ENCODE measurements at regions not wholly inside any gene's neighbourhood (a gene's known extent, or its start where the extent isn't known, plus 50 kb on each side); places are given as distances from the start of the nearest gene placed in this dataset.
"Not testable (repeated sequence)": the region's sequence is repeated elsewhere in the genome, so short reads cannot be mapped to it uniquely, and the experiment has no call there.

DNA sequence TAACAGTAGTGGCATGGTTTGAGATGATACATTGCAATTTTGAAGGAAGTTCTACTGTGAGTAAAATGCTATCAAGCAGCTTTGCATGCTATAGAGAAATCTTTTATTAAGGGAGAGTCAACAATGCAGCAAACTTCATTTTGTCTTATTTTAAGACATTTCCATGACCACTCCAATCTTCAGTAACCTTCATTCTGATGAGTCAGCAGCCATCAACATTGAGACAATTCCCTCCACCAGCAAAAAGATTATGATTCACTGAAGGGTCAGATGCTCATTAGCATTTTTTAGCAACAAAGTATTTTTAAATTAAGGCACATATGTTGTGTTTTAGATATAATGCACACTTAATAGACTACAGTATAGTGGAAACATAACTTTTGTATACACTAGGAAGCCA, 235.7 kb downstream of the DSC3 start:
- DNase-seq (ENCODE audit: low read depth) = no peak
- no peak overlapping the region for H3K4me3 ChIP-seq (ENCODE audit: low read depth, low read length)
- TF ChIP-seq, protein P1, sequence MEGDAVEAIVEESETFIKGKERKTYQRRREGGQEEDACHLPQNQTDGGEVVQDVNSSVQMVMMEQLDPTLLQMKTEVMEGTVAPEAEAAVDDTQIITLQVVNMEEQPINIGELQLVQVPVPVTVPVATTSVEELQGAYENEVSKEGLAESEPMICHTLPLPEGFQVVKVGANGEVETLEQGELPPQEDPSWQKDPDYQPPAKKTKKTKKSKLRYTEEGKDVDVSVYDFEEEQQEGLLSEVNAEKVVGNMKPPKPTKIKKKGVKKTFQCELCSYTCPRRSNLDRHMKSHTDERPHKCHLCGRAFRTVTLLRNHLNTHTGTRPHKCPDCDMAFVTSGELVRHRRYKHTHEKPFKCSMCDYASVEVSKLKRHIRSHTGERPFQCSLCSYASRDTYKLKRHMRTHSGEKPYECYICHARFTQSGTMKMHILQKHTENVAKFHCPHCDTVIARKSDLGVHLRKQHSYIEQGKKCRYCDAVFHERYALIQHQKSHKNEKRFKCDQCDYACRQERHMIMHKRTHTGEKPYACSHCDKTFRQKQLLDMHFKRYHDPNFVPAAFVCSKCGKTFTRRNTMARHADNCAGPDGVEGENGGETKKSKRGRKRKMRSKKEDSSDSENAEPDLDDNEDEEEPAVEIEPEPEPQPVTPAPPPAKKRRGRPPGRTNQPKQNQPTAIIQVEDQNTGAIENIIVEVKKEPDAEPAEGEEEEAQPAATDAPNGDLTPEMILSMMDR (conservative IDR thresholded peaks at IDR 0.05; ENCODE audit: low read depth, low read length) = no peak

DNA sequence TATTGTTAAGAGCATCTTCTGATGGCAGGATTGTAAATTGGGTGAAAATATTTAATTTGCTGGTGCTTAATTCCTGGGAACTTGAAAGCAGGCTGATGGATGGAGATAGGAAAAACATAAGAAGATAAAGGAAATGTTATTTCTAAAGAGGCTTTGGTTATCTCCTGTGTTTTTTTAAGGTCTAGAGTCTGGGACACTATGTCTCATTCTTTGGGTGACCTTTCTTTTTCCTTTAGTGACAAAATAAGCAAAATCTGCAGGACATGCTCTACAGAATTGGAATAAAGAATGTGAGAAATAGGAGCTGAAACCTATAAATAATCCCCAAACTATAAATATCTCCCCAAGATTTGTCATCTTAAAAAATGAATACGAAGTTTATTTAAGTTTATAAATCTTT, 241.7 kb downstream of the DSC3 start:
- DNase-seq (ENCODE audit: low read depth) = no peak
- H3K4me3 ChIP-seq (ENCODE audit: low read depth, low read length) = no peak overlapping the region
- TF ChIP-seq, protein P1 (conservative IDR thresholded peaks at IDR 0.05; ENCODE audit: low read depth, low read length) = no peak

DNA sequence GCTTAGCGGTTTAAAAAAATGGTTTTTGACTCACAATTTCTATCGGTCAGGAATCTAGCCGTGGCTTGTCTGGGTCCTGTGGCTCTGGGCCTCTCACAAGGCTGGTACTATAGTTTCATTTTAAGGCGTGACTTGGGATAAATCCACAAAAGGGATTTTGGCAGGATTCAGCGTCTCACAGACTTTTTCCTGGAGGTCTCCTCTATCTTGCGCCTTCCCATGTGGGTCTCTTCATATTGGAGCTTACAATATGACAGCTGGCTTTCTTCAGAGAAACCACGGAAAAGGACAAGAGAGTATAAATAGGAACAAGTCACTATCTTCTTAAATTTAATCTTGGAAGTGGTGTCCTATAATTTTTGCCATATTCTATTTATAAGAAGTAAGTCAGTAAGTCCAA, 250.5 kb downstream of the DSC3 start:
- TF ChIP-seq, protein P1 (conservative IDR thresholded peaks at IDR 0.05; ENCODE audit: low read depth, low read length) = no peak

DNA sequence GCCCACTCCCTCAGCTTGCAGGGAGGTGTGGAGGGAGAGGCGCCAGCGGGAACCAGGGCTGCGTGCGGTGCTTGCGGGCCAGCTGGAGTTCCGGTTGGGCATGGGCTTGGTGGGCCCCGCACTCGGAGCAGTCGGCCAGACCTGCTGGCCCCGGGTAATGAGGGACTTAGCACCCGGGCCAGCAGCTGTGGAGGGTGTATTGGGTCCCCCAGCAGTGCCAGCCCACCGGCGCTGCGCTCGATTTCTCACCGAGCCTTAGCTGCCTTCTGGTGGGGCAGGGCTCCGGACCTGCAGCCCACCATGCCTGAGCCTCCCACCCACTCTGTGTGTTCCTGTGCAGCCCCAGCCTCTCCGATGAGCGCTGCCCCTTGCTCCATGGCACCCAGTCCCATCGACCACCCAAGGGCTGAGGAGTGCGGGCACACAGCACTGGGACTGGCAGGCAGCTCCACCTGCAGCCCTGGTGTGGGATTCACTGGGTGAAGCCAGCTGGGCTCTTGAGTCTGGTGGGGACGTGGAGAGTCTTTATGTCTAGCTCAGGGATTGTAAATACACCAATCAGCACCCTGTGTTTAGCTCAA, 254.0 kb downstream of the DSC3 start:
- H3K4me3 ChIP-seq (ENCODE audit: low read depth, low read length); DNase-seq (ENCODE audit: low read depth): not testable (repeated sequence)

More for the DNA sequence above, 250.5 kb downstream of the DSC3 start:
- DNase-seq (ENCODE audit: low read depth) = no peak
- H3K4me3 ChIP-seq (ENCODE audit: low read depth, low read length) = no peak overlapping the region

DNA sequence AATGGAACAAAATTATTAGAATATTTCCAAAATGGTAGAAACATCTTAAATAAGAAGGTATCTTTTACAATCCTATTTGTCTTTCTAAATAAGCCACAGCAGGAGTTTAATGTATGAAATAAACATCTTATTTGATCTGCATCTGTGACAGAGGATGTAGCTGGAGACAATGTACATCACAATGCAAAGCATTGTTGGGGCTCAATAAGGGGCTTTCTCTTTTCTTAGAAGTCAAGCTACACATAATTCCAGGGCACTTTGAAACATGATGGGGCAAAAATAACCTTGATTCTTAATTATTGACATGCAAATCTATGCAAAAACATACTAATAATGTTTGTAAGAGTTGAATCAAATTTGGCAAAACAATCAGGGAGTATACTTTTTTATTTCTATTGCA, 255.1 kb downstream of the DSC3 start:
- H3K4me3 ChIP-seq (ENCODE audit: low read depth, low read length) = no peak overlapping the region
- TF ChIP-seq, protein P1 (conservative IDR thresholded peaks at IDR 0.05; ENCODE audit: low read depth, low read length) = no peak
- DNase-seq (ENCODE audit: low read depth) = no peak

DNA sequence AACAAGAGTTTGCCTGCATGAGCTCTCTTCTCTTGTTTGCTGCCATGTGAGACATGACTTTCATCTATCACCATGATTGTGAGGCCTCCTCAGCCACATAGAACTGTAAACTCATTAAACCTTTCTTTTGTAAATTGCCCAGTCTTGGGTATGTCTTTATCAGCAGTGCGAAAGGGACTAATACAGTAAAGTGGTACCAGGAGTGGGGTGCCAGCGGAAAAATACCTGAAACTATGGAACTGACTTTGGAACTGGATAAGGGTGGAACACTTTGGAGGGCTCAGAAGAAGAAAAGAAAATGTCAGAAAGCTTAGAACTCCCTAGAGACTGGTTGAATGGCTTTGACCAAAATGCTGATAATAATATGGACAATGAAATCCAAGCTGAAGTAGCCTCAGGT, 260.9 kb downstream of the DSC3 start:
- DNase-seq (ENCODE audit: low read depth) = no peak
- H3K4me3 ChIP-seq (ENCODE audit: low read depth, low read length) = no peak overlapping the region
- TF ChIP-seq, protein P1 (conservative IDR thresholded peaks at IDR 0.05; ENCODE audit: low read depth, low read length) = no peak

DNA sequence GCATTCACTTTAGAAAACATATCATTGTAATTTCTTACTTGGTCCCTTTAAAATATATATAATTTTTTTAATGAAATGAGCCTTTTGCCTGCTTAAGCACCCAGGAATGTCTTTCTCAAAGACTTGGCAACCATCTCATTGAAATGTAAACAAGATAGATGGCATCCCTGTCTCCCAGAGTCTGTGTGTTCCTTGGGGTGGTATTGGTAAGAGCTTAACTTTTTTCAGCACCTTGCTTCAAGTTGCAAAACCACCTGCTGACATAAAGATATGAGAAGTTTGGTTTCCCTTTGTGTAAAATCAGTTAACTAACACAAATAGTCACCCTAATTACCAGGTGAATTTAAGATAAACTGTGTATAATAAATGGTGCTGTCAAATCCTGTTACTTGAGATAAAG, 266.9 kb downstream of the DSC3 start:
- DNase-seq (ENCODE audit: low read depth) = no peak
- TF ChIP-seq, protein P1 (conservative IDR thresholded peaks at IDR 0.05; ENCODE audit: low read depth, low read length) = no peak
- no peak overlapping the region for H3K4me3 ChIP-seq (ENCODE audit: low read depth, low read length)

DNA sequence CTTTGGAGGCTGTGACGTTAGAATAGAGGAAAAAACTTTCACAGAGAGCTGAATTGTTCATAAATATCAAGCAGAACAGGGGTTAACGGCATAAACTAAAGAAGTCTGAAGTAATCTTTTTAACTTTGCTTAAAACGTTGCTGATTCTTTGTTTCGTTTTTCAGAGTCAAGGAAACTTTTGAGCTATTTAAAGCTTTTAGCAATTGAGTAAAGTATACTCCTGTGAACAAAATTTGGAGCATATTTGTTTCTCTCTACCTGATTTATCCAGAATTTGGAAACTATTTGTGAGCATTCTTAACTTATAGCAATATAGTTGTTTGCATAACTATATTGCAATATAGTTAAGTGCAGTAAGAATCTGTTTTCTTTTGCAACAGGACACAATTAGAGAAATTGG, 270.4 kb downstream of the DSC3 start:
- not testable (repeated sequence) for DNase-seq (ENCODE audit: low read depth); H3K4me3 ChIP-seq (ENCODE audit: low read depth, low read length)
